GM13977 (cell line): ENCODE measurements at regions not wholly inside any gene's neighbourhood (a gene's known extent, or its start where the extent isn't known, plus 50 kb on each side); places are given as distances from the start of the nearest gene placed in this dataset.

ENCODE experiments used
- DNase-seq: peaks from one replicate; pipeline ENCODE4 v3.0.0; 2012; ENCODE audit warnings: low spot score
- in situ Hi-C: fragments of 300-500 bp; cut with MboI; formaldehyde crosslinking; loops from one replicate; pipeline ENCODE4 v1.12.0; 2022; ENCODE audit warnings: low sequenced_read_pairs, low pct_unique_long_range_greater_than_20kb, mixed read lengths, inconsistent platforms; ENCODE audit not compliant: unreplicated experiment
- TF ChIP-seq, protein P1 (sequence below): IDR thresholded peaks from 2 replicates; pipeline ENCODE4 v1.5.1; 2012; ENCODE audit warnings: mild to moderate bottlenecking, control low read depth; ENCODE audit not compliant: insufficient read depth; ENCODE audit errors: extremely low read depth, missing control alignments

DNA sequence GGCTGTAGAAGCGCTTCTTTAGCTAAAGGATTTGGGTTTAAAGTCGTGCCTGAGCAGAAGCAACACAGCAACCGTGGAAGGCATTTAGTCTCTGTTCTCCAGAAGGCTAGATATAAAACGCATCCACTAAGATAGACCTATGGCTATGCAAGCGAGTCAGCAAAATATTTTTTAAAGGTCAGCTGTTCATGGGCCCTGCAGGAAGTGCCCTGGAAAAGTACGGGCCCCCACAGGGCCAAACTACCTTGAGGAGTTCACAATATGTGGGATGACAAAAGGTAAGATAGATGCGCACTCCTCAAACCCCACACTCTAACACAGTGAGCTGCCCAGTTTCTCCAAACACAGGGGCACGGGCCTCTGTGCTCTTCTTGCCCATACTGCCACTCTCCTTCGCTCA is 261.6 kb downstream of the VPS13C start:
- DNase-seq: no peak
- TF ChIP-seq, protein P1, sequence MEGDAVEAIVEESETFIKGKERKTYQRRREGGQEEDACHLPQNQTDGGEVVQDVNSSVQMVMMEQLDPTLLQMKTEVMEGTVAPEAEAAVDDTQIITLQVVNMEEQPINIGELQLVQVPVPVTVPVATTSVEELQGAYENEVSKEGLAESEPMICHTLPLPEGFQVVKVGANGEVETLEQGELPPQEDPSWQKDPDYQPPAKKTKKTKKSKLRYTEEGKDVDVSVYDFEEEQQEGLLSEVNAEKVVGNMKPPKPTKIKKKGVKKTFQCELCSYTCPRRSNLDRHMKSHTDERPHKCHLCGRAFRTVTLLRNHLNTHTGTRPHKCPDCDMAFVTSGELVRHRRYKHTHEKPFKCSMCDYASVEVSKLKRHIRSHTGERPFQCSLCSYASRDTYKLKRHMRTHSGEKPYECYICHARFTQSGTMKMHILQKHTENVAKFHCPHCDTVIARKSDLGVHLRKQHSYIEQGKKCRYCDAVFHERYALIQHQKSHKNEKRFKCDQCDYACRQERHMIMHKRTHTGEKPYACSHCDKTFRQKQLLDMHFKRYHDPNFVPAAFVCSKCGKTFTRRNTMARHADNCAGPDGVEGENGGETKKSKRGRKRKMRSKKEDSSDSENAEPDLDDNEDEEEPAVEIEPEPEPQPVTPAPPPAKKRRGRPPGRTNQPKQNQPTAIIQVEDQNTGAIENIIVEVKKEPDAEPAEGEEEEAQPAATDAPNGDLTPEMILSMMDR: no peak
- in situ Hi-C loops: no loop called here

- in situ Hi-C loops: no loop called here
- TF ChIP-seq, protein P1: no peak
- DNase-seq: no peak
Measured at GRCh38 chr15:61796056-61796455, 264.2 kb downstream of the VPS13C start.

GRCh38 chr15:61794881-61795280 is 265.4 kb downstream of the VPS13C start:
- no peak for DNase-seq
- TF ChIP-seq, protein P1: no peak
- in situ Hi-C loops: no loop called here

DNA sequence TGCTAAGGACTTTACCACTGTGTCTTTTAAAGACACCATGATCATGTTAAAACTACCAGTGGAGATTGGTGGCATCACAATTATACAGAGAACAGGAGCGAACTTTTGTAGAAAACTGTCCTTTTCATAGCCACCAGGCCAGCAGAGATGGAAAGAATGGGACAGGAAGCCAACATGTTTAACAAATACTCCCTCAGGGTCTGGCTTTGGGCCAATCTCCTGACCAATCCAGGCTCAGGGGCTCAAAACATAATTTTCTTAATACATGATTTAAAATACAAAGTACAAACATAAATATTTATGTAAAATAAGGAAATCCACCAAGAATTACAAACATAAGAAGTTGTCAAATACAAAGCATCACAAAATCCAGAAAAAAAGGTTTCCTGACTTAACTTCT is 266.0 kb downstream of the VPS13C start:
- no peak for DNase-seq
- in situ Hi-C loops: no loop called here
- TF ChIP-seq, protein P1: no peak

GRCh38 chr15:61784734-61785133 is 275.5 kb downstream of the VPS13C start:
- DNase-seq: no peak
- in situ Hi-C loops: no loop called here
- TF ChIP-seq, protein P1: no peak

- in situ Hi-C loops: no loop called here
- DNase-seq: no peak
- TF ChIP-seq, protein P1: no peak
Measured at GRCh38 chr15:61780278-61780980, 279.8 kb downstream of the VPS13C start.
